NCI-H748 (cell line): ENCODE measurements at regions not wholly inside any gene's neighbourhood (a gene's known extent, or its start where the extent isn't known, plus 50 kb on each side); places are given as distances from the start of the nearest gene placed in this dataset.

Source experiments
- DNase-seq: peaks from one replicate; lab custom pipeline; 2025; ENCODE audit not compliant: unreplicated experiment; lab: John Stamatoyannopoulos, UW

- no peak for DNase-seq
Observed at GRCh38 chr11:111148953-111149352, 96.6 kb upstream of the POU2AF2 start.

DNA sequence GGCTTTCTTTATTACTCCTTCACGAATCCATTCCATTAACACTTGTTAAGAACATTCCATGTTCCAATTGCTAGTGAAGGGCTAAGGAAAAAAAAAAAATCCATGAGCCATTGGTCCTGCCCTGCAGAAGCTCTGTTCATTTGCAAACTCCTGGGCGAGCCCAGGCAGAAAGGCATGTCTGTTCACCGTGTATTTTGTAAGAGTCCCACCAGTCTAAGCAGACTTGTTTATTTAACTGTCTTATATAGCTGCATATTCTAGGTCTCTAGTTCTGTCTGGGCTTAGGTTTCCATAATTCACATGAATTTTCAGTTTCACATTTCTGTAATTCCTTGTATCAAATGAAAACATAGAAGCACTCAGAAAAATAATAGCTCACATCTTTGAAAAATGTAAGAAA is 97.4 kb upstream of the POU2AF2 start:
- DNase-seq, result no peak

DNA sequence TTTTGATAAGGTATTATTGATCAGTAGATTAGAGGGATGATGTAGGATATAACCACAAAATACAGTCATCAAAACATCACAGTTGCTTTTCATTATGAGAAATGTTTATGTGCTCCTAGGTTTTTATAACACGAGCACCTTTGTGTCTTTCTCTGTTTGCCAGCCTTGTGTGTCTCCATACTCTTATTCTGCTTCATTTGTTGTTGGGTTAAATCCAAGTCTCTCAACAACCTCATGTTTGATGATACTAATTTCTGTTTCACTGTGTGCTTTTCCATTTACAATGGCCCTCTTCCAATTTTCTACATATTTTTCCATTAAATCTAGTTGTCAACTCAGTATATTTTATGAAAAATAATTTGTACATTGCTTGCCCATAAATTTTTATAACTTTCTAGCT is 107.7 kb upstream of the POU2AF2 start:
- no peak for DNase-seq

- DNase-seq, result peak; percentile 38
Observed at GRCh38 chr11:111135778-111136570, 109.6 kb upstream of the POU2AF2 start.

GRCh38 chr11:111135101-111135500 is 110.4 kb upstream of the POU2AF2 start:
- peak; percentile 42 for DNase-seq

- no peak for DNase-seq
Observed at GRCh38 chr11:111128076-111128870, 117.3 kb upstream of the POU2AF2 start.

DNA sequence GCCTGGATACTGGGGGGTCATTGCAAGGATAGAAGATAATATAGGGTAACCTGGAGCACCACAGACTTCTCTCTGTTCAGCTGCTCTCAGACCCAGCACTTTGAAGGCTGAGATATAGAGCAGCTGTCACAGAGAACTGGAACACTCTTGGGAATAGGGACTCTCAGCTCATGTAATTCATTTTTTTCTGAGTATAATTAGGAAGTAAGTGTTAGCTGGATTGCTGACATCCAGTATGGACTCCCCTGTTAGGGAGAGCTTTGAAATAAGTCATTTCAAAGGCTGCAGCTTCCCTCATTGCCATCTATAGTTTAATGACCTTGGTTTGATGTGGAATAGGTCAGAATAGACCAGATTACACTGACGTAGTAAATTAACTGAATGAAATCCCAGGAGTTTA is 120.8 kb upstream of the POU2AF2 start:
- no peak for DNase-seq

- DNase-seq, result no peak
Observed at GRCh38 chr11:111123463-111124398, 121.8 kb upstream of the POU2AF2 start.

DNA sequence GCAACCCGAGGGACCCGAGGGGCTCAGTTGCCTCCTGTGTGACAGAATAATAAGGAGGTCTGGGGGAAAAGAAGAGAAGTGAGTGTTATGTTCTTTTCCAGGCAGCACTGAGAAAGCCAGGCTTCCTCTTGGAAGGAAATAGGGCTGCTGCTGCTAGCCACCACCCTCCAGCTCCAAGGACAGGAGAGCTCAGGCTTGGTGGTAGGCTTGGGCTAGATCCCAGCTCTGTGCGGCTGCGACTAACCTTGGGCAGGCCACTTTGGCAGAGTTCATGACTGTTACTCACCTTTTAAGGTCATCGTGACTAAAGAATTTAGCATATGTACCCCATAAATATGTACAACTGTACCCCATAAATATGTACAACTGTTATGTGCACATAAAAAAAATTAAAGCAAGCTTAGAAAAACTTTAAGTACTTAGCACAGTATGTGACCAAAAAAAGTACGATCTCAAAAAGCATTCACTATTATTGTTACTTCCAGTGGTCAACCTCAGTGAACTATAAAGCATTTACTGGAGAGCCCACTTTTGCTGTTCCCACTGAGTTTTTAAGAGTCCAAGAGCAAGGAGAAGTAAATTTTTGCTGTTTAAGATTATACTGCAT is 124.7 kb upstream of the POU2AF2 start:
- DNase-seq, result no peak

- no peak for DNase-seq
Observed at GRCh38 chr11:111120161-111120560, 125.4 kb upstream of the POU2AF2 start.

DNA sequence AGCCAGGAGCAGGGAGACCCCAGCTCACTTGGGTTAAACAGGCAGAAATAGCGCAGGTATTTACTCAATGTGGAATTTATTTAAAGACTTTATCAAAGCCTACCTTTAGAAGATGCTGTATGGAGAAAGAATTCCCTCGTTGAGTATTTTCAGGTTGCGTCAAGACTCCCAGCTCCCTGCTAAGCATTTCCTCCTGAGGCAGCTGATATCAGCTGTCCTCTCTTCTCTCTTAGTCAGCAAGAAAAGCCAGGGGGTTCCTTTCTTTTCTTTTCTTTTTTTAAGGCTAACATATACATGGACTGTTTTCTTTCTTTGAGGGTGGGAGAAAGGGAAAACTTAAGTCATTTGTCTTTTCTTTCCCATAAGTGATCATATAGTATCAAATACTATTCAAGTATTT is 125.8 kb upstream of the POU2AF2 start:
- no peak for DNase-seq

- no peak for DNase-seq
Observed at GRCh38 chr11:111115890-111116289, 129.6 kb upstream of the POU2AF2 start.

DNA sequence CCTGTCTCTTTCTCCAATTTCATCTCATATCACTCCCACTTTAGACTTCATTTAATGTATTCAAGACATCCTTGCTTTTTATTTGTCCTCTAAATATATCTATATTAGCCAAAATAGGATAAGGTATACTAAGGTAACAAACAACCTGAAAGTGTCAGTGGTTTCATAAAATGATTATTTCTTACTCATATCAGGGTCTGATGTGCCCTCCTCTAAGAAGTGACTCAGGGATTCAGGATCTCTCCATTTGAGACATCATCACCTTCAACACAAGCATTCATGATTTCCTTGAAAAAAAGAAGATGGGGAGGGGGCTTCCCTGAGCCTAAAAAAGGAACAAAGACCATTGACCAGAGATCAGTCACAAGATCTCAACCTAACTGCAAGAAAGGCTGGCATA is 131.4 kb upstream of the POU2AF2 start:
- DNase-seq, result no peak

GRCh38 chr11:111112614-111113013 is 132.9 kb upstream of the POU2AF2 start:
- no peak for DNase-seq

DNA sequence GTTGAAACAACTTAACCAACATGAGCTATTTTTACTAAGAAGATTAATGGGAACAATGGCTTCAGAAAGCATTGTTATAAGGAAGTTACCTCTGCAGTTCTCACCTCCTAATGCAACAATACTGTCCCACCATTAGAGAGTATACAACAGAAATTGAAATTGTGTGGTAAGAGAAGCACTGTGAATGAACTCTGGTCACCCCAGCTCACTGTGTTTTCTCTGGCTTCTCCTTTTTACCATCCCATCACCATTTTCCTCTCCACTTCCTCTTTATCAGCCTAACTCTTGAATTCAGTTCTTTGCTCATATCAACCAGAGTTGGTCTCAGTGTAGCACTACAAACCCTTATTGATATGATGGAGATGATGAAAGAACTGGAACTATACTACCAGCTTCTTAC is 138.0 kb upstream of the POU2AF2 start:
- no peak for DNase-seq

DNA sequence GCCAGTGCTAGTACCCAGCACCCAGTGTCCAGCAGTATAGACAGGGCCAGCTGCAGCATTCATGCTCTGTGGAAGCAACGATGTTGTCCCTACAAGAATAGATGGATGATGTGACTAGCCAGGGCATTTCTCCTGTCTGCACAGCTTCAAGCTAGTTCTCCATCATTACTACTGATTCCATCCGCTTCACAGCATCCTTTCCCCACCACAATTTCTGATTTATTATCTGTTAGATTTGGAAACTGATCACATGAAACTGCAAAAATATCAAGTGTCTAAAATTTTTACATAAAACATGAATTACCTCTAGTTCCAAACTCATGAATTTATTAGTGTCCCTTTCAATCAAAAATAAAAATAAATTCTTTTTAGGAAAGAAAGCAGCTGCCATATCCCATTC is 138.9 kb upstream of the POU2AF2 start:
- DNase-seq, result no peak

DNA sequence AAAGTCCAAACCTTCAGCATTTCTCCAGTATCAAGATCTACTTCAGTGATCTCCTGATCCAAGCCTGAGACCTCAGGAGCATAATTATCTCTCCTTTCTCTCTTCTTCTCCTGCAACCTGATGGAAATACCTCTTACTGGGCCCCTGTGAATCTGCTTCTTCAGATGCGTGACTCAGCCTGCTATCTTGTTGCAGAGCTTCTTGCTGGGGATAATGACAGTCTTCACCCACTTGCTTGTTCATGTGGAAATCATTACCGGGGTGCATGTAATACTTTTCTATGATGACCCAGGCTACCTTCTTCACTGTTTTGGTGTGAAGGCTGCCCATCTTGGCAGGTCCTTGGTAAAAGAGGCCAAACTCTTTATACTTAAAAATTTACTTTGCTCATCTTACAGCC is 140.0 kb upstream of the POU2AF2 start:
- no peak for DNase-seq

- no peak for DNase-seq
Observed at GRCh38 chr11:111104185-111104584, 141.3 kb upstream of the POU2AF2 start.

- no peak for DNase-seq
Observed at GRCh38 chr11:111101881-111102280, 143.6 kb upstream of the POU2AF2 start.

- no peak for DNase-seq
Observed at GRCh38 chr11:111099028-111099713, 146.4 kb upstream of the POU2AF2 start.
